Activated CD4-positive, alpha-beta T cell treated with anti-CD3 and anti-CD28 coated beads for 48 hours (primary cell): ENCODE measurements at regions not wholly inside any gene's neighbourhood (a gene's known extent, or its start where the extent isn't known, plus 50 kb on each side); places are given as distances from the start of the nearest gene placed in this dataset.
"Not testable (repeated sequence)": the region's sequence is repeated elsewhere in the genome, so short reads cannot be mapped to it uniquely, and the experiment has no call there.

Source experiments
- DNase-seq: peaks from one replicate; pipeline ENCODE4 v3.0.0-alpha.2; 2020

DNA sequence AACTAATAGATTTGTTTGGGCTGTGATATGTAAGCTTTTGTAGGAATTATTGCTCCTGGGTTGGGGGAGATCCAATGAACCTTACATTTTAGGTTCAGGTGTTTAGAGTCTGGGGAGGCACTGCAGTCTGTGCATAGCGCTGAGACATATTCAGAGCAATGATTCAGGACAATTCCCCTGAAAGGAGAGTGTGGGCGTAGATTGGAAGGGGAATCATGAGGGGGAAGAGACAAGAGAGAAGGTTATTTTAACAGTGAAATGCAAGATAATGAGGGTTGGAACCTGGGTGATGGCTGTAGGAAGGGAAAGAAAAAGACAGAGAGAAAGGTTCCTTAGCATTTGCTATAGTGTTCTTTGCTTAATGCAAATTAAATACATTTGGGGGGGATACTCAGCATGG is 1013.4 kb downstream of the REEP3 start:
- no peak for DNase-seq

DNA sequence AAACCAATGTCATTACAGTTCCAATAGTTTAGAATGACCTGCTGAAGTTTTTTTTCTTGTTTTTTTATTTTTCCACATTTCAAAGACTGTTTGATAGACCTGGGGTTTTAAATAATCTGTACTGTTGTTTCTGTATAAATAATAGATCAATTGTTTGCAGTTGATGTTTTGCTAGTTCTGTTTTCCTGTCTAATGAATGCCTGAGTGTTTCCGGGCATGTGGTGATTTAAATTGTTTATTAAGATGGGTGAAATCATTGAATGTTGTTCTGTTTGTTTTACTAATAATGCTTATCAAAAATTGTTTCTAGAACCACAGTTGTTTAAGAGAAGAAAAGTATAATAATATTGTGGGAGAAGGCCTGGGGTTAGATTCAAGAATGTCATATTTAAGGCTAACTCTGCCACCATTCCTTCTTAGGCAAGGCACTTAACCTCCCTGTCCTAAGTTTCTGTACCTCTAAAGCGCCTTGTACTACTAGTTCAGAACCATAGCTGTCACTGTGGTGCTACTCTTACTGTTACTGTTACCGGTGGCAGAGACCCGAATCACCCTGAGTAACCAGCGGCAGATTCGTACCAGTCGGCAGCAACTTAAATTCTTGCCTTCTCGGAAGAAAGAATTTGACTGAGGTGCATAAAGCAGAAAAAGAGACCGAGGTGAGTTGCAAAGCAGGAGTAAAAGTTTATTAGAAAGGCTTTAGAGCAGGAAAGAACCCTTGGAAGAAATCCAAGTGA is 1014.1 kb downstream of the REEP3 start:
- no peak for DNase-seq

DNA sequence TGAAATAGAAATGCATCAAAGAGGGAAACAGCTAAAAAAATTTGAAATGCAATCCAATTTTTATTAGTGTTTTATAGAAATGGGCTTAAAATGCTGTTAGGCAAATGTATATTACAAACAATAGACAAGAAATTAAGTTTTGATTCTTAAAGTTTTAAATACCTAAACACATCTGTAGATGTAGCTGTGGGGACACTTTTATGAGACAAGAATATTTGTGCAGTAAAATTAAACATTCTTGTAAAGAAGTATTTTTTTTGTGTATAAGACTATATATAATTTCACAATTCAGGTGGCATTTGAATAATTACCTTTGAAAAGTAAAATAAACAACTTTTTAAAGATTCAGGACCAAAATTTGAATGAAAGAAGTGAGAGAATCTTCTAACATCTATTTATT is 1015.9 kb downstream of the REEP3 start:
- no peak for DNase-seq

DNA sequence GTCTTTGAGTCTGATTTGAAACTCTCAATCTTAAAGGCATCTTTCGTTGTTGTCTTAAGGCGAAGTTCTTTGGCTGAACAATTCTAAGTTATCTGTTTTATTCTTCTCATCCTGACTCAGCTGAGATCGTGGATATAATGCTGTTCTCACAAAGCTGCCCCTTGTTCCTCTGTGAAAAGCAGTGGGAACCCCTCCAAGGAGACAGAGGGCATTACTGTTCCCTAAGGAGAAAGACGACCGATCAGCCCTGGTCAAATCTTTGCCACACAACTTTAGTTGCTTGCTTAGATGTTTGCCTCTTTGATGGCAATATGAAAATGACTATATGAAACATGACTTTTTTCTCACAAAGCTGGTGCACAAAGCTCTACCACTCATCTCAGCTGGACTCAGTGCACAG is 1016.7 kb downstream of the REEP3 start:
- DNase-seq: no peak

DNA sequence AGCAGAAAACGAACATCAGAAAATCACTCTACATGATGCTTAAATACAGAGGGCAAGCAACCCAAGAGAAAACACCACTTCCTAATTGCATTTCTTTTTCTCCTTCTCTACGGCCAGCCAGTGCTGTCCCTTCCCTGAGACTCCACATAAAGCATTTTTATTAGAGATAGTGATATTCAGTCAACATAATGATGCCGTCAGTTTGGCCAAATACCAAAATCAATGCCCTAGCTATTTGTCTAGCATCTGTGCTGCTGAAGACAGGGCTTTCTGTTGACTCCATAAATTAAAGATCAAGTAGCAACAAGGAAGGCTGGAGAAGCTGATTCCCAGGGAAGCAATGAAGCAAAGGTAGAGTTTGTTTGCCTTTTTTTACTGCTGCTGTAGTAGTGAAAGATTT is 1024.9 kb downstream of the REEP3 start:
- no peak for DNase-seq

DNA sequence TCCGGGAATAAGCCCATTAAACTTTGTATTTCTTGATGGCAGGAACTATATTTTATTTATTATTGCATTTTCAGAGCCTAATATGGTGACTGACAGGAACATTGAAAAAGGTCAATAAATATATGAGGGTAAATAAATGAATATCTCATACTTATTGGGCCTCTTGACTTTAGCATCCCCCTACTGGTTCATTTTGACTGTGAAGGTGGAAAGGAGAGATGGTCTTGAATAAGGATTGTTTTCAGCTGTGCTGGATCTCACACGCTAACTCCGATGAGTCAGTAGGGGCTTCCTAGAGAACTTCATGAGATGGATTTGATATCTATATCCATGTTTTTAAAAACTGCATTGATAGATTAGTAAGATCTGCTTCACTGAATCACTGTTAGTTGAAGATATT is 1026.0 kb downstream of the REEP3 start:
- no peak for DNase-seq

DNA sequence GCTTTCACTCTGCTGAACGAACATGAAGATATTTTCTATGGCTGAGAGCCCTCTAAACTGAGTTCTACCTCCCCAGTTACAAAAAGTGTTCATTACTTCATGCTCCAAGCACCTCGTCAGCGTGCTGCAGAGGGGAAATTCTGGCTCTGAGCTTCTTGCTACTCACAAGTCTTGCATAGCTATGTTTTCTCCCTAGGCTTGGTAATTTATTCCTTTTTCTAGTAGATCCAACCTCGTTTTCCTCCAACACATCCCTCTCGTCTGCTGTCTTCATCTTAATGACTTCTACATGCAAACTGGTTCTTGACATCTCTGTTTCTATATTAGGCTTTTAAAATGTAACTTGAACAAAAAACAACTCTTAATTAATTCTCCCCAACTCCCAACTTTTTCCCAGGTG is 1034.5 kb downstream of the REEP3 start:
- no peak for DNase-seq

DNA sequence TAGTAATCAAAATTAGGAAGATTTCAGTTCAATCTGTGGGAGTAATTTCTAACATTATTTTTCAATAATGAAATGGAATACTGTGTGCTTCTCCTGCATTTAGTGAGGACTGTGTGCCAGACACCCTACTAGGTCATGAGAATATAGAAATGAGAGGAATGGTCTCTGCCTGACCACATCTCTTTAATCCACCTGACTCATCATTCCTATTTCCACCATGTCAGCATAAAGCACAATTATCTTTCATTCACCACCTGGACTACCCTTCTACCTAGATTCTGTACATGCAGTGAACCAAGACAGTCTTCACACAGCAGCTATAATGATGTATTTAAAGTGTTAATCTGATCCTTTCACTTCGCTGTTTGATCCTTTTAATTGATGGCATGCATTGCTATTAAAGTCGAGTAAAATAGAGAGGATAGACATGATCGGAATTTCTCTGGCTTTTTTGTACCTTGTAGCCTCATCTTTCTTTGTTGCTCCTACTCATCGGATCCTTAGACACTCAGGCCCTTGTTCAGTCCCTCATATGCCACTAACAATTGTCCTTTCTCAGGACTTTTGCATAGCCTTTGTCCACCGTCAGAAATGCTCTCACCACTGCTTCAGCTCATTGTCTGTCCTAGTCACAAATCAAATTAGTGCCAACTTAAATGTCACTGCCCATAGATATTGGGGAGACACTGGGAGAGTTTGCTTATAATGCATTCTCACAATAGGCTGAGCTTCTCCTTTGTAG is 1037.1 kb downstream of the REEP3 start:
- no peak for DNase-seq

DNA sequence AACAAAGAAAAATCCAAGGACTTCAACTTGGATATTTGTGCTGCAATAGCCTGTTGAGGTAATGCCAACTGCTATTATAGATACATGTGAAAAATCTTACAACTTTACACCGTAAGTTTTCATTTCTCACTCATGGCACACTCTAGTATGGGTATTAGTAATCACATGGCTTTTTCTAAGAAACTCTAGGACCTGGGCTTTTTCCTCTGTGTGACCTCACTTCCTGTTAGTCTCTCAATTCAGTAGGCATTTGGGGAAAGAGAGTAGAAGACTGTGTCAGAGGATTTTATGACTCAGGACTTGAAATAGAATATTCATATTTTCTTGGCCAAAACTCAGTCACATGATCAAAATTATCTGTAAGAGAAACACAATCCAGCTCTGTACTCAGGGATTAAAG is 1049.9 kb downstream of the REEP3 start:
- no peak for DNase-seq

DNA sequence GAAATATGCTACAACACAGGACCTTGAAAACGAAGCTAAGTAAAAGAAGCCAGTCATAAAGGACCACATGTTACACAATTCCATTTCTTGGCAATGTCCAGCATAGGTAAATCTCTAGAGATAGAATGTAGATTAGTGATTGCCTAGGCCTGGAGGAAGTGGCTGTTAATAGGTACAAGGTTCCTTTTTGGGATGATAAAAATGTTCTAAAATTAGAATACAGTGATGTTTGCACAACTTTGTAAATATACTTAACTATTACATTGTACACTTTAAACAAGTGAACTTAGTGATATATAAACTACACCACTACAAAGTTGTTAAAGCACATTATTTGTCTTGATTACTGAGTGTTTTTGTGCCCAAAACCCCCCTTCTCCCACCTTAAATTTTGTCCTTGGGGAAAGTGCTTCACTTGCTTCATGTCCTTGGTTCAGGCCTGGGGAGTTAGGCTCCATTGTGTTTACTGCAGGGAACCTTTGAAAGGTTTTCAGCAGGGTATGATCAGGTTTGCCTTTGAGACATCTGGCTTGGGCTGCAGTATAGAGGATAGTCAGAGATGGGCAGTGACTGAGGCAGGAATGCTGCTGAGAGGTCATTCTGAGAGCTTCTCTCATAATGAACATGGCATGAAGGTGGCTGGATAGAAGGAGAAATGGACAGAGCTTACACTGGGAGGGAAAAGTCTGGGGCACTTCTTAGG is 1052.6 kb downstream of the REEP3 start:
- DNase-seq: no peak

DNA sequence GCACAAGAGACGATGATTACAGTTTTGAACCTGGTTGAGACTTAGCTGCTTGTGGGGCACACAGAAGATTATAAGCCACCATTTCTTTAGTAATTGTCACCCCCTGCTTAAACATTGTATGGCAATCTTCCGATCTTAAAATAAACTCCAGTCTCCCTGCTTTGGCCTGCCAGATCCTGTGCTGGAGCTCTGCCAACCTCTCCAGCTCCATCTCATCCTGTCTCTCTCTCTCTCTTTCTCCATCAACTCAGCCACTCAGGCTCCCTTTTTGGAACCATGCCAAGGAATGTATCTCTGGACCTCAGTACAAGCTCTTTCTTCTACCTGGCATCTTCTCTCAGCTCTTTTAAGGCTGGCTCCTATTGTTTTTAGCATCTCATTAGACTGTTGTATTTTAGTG is 1053.2 kb downstream of the REEP3 start:
- no peak for DNase-seq

DNA sequence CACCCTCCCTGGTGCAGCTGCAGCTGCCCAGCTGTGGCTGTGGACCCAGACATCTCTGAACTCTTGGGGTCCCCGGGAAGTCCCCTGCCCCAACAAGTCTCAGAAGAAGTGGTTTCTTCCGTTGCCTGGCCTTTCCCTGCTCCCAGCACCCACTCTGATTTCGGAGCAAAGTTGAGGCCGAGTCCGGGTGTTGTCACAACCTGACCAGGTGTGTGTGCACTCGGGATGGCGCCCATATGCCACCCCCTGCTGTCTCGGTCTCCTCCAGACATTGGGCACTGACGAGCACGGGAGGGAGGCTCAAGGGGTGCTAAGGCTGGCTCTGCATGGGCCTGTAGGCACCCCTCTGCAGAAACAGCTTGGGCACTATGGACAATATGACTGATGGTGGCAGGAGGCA is 1055.3 kb downstream of the REEP3 start:
- no peak for DNase-seq

DNA sequence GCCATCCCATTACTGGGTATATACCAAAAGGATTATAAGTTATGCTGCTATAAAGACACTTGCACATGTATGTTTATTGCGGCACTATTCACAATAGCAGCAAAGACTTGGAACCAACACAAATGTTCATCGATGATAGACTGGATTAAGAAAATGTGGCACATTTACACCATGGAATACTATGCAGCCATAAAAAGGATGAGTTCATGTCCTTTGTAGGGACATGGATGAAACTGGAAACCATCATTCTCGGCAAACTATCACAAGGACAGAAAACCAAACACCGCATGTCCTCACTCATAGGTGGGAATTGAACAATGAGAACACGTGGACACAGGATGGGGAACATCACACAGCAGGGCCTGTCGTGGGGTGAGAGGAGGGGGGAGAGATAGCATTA is 1057.6 kb downstream of the REEP3 start:
- not testable (repeated sequence) for DNase-seq

DNA sequence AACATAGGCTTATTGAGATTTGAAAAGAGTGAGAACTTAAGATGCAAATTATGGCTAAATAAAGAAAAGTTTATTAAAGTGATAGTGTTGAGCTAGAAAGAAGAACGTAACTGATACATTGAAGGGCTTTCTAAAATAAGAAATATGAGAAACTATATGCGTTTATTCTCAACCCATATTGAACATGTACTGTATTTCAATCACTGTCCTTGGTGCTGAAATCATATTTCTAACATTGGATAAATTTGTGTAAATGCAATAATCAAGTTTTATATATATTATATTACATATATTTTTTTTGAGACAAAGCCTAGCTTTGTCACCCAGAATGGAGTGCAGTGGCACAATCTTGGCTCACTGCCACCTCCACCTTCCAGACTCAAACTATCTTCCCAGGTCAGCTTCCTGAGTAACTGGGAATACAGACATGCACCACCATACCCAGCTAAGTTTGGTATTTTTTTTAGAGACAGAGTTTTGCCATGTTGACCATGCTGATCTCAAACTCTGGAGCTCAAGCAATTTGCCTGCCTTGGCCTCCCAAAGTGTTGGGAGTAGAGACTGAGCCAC is 1065.8 kb downstream of the REEP3 start:
- DNase-seq: no peak

DNA sequence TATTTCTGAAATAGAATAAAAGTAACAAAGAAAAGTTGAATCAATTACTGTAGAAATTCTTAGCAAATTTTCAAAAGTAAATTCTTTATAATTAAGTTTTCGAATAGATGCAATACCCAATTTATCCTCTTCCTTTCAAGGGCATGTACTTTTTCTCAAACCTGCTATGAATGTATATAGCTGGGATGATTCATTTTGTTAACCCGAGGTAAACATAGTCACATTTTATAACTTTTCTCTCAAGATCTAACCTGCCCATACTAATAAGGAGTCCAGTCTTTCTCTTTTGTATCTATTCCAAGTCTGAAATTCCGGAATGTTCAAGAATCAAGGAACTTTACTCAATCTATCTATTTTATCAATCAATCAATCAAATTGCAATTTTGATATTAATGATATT is 1072.9 kb downstream of the REEP3 start:
- DNase-seq: no peak

DNA sequence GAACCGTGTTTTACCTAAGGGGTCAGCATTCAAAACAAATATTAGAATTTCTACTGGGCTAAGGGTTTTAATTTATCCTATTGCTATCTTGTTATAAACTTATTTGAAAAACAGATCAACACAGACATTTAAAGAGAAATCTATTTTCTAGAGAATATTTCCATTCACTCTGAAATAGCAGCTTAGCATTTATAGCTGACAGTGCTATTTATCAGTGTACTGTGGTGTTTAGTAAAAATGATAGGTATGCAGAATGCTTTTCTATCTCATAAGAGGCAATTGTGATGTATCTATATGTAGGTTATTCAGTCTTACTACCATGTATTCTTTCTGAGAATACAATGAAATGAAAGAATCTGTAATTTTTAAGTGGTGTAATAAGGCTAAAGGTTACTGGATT is 1077.4 kb downstream of the REEP3 start:
- DNase-seq: no peak

DNA sequence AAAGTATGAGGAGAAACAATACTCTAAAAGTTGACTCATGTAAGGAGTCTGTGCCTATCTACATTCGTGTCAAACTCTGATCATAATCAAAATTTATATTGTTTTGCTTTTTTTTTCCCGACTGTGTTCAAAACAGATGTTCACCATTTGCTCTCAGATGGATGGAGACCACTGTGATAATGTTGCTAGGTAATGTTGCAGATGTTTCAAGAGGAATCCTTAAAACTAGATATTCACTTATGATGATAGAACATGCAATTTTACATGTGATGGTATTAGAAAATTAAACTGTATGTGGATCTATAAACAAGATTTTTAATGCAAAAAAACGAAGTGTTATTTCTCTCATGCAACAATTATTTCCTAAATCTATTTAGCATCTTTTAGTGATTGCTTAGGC is 1080.1 kb downstream of the REEP3 start:
- no peak for DNase-seq

DNA sequence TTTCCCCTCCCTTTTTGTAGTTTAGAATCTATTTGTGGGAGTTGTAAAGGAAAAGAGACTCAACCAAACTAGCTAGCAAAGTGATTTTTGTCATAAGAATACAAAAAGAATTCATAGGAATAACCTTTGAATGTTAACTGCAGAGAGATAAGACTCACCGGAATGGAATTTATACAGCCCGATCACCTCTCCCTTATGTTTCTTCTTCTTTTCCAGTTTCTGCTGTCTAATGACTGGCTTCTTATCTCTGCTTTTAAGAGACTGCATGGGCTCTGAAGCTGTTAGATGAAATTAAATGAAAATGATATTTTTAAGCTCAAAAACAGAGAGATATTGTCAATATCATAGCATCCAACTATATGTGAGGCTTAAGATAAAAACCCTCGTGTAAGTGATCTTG is 1095.9 kb downstream of the REEP3 start:
- DNase-seq: no peak

DNA sequence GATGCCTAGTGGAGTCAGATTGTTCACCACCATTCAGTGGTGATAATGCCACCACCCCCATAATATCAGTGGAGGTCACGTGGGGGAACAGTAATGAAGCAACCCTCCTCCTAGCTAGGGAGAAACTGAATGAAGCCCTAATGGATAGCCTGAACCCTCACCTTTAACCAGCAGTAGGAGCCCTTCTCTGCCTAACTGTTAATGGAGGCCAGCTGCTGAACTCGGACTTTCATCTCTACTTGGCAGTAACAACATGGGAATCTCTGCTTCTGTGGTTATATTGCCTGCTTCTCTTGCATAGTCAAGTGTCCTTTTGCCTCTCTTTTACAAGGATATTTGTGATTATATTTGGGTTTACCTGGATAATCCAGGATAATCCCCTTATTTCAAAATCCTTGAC is 1097.9 kb downstream of the REEP3 start:
- no peak for DNase-seq

DNA sequence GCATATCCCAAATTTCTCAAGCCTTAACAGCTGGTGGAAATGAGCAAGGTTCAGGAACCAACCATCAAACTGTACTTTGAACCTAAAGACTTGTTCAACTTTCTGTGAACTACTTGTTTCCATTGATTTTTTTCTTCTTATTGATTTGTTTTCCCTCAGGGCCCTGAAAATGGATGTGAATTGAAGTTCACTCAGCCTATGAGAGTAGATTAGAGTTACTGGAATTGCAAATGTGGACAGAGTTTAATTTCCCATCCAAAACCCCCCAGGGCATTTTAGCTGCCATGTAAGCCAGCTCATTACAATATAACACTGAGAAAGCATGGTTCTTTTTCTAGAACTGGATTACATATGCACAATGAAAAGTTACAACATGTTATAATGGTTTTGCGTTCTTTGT is 1105.7 kb downstream of the REEP3 start:
- DNase-seq: no peak

DNA sequence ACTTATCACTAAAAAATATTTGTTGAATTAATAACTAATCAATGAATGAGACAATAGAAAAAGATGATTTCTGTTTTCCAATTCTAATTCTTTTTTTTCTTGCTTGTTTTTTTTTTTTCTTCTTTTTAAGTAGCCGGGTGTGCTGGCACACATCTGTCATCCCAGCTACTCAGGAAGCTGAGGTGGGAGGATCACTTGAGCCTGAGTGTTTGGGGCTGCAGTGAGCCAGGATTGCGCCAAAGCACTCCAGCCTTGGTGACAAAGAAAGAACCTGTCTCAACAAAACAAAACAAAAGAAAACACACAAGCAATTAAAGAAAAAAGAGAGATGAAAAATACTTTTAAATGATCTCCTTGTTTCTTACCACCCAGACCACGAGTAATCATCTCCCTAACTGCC is 1109.3 kb downstream of the REEP3 start:
- DNase-seq: no peak

DNA sequence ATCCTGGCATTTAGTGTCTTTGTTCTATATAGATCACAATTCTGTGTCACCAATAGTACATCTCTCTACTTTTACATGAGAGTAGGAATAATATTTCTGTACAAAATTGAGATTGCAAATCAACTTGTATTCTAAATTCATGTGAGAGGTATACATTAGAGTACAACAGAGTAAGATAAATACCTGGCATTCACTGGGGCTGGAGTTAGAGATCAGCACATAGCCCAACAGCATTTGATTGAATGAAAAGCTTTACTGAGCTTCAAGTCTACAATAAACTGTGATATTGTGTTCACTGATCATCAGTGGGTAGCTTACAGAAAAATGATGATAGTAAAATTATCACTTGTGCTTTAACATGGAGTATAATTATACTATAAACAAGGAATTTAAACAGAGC is 1114.7 kb downstream of the REEP3 start:
- DNase-seq: no peak

DNA sequence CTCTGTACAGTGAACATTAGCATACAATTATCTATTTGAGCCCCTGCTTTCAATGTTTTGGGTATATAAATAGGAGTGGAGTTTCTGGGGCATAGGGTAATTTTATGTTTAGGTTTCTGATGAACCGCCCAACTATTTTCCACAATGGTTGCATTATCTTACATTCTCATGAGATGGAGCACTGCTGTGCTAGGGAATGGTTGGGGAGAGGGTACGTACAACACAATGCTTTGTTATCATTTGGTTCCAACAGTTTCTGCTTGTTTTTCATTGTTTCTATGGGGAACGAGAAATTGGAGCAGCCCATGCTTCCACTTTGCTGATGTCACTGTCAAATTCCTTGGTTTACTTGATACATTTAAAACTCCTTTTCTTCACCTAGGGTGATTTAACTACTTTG is 1115.3 kb downstream of the REEP3 start:
- DNase-seq: no peak

DNA sequence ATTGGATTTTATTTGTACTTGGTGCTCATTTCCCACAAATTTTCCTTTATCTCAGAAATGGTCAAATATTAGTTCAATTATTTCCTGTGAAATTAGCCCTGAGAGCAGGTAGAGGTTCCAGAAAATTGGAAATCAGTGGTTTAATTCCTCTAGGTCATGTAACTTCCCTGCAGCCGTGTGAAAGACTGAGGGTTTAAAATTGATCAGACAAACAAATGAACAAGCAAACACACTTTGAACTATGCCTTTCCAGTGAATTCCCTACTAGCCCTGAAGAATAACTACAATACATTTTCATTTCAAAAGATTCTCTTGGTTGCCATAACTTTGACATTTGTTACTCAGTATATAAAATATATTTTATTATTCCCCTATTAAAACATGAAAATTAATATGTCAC is 1116.7 kb downstream of the REEP3 start:
- DNase-seq: no peak
